ENCODE measurements at regions not wholly inside any gene's neighbourhood (a gene's known extent, or its start where the extent isn't known, plus 50 kb on each side); places are given as distances from the start of the nearest gene placed in this dataset.

DNA sequence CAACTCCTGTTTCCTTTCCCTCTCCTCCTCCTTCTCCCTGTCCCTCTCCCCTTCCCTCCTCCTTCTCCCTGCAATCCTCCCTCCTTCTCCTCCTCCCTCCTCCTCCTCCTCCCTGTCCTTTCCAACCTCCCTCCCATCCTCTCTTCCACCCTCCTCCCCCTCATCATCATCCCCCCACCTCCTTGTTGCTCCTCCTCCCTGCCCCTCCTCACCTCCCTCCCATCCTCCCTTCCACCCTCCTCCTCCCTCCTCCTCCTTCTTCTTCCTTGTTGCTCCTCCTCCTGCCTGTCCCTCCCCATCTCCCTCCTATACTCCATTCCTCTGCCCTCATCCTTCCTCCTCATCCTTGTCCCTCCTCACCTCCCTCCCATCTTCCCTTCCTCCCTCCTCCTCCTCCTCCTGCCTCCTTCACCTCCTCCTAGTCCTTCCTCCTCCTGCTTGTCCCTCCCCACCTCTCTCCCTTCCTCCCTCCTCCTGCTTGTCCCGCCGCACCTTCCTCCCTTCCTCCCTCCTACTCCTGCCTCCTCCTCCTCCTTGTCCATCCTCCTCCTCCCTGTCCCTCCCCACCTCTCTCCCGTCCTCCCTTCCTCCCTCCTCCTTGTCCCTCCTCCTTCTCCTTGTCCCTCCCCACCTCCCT lies 222.5 kb downstream of the IRF8 start:
- TF ChIP-seq EZH2 (IDR thresholded peaks at IDR 0.05; ENCODE audit: borderline replicate concordance, low read length), result no peak
- TF ChIP-seq, protein P1, sequence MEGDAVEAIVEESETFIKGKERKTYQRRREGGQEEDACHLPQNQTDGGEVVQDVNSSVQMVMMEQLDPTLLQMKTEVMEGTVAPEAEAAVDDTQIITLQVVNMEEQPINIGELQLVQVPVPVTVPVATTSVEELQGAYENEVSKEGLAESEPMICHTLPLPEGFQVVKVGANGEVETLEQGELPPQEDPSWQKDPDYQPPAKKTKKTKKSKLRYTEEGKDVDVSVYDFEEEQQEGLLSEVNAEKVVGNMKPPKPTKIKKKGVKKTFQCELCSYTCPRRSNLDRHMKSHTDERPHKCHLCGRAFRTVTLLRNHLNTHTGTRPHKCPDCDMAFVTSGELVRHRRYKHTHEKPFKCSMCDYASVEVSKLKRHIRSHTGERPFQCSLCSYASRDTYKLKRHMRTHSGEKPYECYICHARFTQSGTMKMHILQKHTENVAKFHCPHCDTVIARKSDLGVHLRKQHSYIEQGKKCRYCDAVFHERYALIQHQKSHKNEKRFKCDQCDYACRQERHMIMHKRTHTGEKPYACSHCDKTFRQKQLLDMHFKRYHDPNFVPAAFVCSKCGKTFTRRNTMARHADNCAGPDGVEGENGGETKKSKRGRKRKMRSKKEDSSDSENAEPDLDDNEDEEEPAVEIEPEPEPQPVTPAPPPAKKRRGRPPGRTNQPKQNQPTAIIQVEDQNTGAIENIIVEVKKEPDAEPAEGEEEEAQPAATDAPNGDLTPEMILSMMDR (conservative IDR thresholded peaks at IDR 0.05 in 1 of 2, IDR thresholded peaks at IDR 0.05 in 1 of 2; ENCODE audit: extremely low read depth in 1 of 2, insufficient read depth in 1 of 2, low read depth in 1 of 2, low read length in 2 of 2), result no peak
